ENCODE measurements at regions not wholly inside any gene's neighbourhood (a gene's known extent, or its start where the extent isn't known, plus 50 kb on each side); places are given as distances from the start of the nearest gene placed in this dataset.

DNA sequence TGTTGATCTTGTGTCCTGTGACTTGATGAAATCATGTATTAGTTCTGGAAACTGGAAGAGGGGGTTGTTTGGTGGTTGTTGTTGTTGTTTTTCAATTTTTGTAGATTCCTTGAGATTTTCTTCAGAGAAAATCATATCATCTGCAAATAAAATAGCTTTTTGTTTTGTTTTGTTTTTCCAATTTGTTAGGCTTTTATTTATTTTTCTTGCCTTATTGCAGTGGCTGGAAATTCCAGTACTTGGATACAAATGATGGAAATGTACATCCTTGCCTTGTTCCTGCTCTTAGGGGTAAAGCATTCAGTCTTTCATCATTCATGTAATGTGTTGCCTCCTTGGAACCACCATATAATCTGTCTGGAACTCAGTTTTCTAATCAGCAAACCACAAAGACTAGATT, 50.3 kb upstream of the TRIB2 start:
- FAIRE-seq = no peak
- no peak for TF ChIP-seq POLR2A (IDR thresholded peaks at IDR 0.05; ENCODE audit: low read depth, low read length)
- TF ChIP-seq TAF1 (IDR thresholded peaks at IDR 0.05; ENCODE audit: borderline replicate concordance, low read depth, low read length) = no peak
- no peak for TF ChIP-seq POLR2AphosphoS5 (IDR thresholded peaks at IDR 0.05; ENCODE audit: low read depth, low read length)
- no peak for DNase-seq (ENCODE audit: insufficient read length)
